LoVo (cell line): ENCODE measurements at regions not wholly inside any gene's neighbourhood (a gene's known extent, or its start where the extent isn't known, plus 50 kb on each side); places are given as distances from the start of the nearest gene placed in this dataset.
"Not testable (repeated sequence)": the region's sequence is repeated elsewhere in the genome, so short reads cannot be mapped to it uniquely, and the experiment has no call there.

Experiments
- DNase-seq: peaks from one replicate; pipeline ENCODE4 v3.0.0-alpha.2; 2016; ENCODE audit warnings: low spot score

GRCh38 chr4:20046931-20047677 lies 204.6 kb upstream of the SLIT2 start:
- DNase-seq: no peak

DNA sequence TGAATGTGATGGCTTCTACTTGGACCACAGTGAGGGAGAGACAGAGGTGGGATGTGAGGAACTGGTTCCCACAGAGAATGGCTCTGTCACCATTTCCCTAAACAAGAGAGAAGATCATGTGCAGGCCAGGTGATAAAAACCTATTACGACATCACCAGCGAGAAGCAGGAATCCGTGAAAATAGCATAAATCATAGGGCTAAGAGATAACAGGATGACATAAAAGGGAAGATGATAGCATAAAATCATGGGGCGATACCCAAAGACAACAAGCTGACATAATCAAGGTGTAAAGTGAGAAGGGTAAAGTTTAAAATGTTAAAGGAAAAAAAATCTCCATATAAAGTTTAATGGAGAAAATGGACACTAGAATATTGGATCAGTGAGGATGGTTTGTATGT lies 205.5 kb upstream of the SLIT2 start:
- DNase-seq: no peak

- no peak for DNase-seq
Measured at GRCh38 chr4:20044966-20045365, 206.7 kb upstream of the SLIT2 start.

- DNase-seq: no peak
Measured at GRCh38 chr4:20044502-20044911, 207.2 kb upstream of the SLIT2 start.

DNA sequence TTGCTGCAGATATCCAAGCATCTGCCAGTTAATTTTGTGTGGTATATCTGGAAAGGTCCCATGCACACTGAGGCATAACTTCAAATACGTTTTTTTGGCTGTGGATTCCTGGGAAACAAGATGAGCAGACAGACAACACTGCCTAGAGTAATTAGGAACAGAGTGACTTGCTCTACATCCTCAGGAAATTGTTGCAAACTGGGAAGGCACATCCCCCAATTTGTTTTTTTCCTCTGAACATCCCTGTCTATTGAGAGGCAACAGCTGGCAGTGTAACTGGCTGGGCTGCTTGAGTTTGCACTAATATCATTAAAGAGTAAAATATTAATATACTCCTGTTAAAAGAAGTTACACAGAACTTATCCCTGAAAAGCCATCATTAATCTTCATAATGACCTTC lies 207.7 kb upstream of the SLIT2 start:
- no peak for DNase-seq

DNA sequence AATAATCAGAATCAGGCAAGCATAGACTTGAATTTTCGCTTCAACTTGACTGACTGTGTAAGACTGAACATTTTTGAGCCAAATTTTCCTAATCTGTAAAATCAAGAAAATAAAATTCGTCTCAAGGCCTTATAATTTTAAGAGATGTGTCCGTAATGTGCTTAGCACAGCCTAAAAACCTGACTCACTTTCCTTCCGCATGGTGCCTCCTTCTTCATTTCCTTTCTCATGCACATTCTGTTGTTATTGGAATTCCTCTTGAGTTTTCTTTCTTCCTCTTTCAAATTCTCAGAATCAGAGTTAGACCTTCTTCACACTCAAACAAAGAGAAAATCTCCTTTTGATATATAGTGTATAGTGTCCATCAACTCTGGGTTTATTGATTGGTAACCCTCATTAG lies 208.9 kb upstream of the SLIT2 start:
- DNase-seq: no peak

- DNase-seq: no peak
Measured at GRCh38 chr4:20041839-20042407, 209.8 kb upstream of the SLIT2 start.

DNA sequence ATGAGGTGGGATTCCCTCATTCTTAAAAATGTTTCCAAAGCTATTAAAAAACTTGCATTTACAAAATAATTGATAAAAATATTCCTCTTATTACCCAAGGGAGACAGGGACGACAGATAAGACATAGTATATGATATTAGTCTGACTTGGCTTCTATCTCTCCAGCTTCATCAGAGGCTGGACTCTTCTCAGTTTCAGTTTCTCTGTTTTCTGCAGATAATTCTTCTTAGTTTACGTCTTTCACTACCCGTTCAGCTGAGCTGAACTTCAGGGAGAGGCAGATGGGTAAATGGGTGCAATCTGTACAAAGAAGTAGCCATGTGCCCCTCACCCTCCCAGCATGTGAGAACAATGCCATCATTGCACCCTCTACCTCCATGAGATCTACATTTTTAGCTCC lies 214.0 kb upstream of the SLIT2 start:
- no peak for DNase-seq

DNA sequence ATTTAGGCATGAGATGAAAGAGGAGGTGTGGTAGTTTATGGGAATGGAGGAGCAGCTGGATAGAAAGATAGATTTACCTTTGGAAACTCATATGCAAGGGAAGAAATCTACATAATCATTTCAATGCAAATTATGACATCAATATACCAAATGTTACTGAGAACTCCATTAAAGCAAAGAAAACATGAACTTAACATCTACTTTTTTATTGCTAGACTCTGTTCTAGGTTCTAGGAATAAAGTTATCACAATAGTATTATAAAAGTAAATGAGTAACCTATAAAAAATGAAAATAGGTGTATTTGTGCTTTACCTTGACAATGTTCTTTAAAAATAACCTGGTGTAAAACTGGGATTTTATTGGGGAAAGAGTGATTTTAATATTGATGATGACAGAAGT lies 221.6 kb upstream of the SLIT2 start:
- DNase-seq: no peak

GRCh38 chr4:20028645-20029044 lies 223.1 kb upstream of the SLIT2 start:
- no peak for DNase-seq

DNA sequence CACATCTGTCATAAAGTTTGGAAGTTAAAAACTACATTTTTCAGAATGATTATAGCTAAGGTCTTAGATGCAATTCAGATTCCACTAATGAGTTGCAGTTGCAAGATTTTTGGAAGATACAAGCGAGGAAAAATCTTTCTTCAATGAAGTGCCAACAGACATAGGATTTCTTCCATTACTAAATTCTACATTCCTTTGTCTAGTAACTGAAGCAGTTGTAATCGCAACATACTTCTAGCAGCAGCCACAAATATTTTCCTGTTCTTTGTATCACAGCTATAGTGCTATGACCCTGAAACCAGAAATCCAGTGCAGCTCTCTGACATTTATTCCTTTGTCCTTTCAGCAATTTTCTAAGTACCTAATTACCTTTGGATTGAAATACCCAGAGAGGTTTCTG lies 225.2 kb upstream of the SLIT2 start:
- no peak for DNase-seq

- no peak for DNase-seq
Measured at GRCh38 chr4:20022471-20022870, 229.2 kb upstream of the SLIT2 start.

DNA sequence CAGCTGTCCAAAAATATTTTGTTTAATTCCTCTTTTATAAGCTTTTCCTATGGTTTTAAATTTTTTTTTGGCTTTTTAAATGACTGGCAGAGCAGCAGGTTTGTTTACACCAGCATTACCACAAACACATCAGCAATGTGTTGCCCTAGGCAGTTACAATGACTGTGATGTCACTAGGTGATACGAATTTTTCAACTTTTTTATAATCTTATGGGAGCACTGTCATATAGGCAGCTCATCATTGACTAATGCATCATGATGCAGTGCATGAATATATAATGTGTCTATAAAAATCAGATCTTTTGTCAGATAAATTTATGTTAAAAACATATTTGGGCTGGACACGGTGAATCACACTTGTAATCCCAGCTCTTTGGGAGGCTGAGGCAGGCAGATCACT lies 231.6 kb upstream of the SLIT2 start:
- no peak for DNase-seq

DNA sequence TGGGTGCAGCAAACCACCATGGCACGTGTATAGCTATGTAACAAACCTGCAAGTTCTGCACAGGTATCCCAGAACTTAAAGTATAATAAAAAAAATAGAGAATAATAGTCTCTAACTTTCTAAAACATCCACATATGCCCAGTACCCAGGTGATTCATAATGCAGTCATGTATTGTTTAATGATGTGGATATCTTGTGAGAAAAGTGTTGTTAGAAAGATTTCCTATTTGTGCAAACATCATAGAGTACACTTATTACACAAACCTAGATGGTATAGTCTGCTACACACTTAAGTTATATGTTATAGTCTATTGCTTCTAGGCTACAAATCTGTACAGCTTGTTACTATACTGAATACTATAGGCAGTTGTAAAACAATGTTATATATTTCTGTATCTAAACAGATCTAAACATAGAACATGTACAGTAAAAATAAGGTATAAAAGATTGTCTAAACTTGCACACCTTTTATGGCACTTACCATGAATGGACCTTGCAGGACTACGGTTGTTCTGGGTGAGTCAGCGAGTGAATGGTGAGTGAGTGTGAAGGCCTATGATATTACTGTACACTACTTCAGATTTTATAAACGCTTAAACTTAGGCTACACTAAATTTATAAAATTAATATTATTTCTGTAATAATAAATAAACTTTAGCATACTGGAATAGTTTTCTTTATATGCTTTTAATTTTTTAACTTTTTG lies 232.2 kb upstream of the SLIT2 start:
- no peak for DNase-seq

GRCh38 chr4:20017777-20018115 lies 234.0 kb upstream of the SLIT2 start:
- DNase-seq: no peak

GRCh38 chr4:20017070-20017776 lies 234.5 kb upstream of the SLIT2 start:
- DNase-seq: no peak

DNA sequence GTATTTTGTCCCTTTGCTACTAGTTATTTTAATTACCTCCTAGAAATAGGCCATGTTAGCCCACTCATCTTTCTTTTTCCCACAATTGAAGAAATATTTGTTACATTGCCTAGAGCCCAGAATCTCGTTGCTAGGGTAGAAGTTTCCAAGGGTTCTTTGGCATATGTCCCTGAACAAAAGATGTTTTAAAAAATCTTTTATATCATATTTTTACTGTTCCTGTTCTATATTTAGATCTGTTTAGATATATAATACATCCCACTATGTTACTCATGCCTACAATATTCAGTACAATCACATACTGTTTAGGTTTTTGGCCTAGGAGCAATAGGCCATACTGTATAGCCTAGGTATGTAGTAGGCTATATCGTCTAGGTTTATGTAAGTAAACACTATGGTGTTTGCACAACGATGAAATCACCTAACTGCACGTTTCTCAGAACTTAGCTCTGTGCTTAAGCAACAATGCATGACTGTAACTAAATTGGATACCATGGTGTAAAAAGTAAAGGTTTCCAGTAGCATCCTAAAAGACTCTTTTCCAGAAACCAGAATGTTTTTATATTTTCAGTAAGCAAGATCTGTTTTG lies 236.0 kb upstream of the SLIT2 start:
- DNase-seq: no peak

GRCh38 chr4:20003836-20004558 lies 247.7 kb upstream of the SLIT2 start:
- not testable (repeated sequence) for DNase-seq

DNA sequence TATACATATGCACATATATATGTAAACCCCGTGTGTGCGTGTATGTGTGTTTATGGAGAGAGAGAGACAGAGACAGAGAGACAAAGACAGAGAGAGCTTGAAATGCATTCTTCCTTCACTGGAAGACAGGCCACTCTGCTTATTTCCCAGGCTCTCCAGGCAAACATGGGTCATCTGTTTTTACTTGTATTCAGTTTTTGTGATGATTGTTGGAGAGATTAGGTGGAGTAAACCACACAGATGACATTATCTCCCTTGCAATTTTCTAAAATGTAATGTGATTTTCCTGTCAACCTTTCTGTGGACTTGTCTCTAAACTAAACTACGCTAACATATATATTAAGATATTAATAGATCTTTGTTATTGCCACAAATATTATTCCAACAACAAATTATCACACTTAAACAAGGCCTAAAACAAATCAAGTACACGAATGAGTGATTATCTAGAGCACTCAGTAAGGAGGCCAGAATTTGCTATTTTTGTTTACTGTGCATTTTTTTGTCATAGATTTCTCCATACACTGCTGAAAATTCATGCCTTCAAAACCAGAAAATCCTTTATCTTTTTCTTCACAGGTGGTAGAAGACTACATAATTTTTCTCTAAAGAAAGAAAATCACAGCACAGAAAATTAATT lies 251.8 kb upstream of the SLIT2 start:
- no peak for DNase-seq

DNA sequence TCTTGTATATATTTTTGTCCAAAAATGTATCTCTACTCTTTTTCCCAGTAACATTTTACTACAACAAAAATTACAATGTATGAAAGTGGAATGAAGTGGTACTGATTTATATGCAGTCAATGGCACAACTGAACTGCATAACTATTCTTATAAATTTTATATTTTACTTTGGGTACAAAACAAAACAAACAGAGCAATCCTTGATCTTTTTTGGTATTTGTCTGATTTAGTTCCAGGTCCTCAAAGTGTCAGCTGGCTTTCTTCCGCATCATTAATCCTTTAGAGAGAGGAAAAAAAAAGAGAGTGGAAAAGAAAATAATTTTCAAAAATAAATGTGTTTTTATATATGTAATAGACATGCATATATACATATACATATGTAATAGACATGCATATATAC lies 252.4 kb upstream of the SLIT2 start:
- no peak for DNase-seq

GRCh38 chr4:19993242-19993641 lies 258.5 kb upstream of the SLIT2 start:
- no peak for DNase-seq
